GM23338 (cell line): ENCODE measurements at regions not wholly inside any gene's neighbourhood (a gene's known extent, or its start where the extent isn't known, plus 50 kb on each side); places are given as distances from the start of the nearest gene placed in this dataset.

Experiments
- ATAC-seq: fragments of 200-7000 bp; cut with Tn5 transposase; 3 replicates; pipeline ENCODE4 v1.9.1; 2020
- DNase-seq: peaks from one replicate; pipeline ENCODE4 v3.0.0-alpha.2; 2015; ENCODE audit warnings: low spot score
- H2AFZ ChIP-seq: fragments of 200-600 bp; sonication (generic); 2 replicates; pipeline ENCODE4 v1.8.0; 2016; ENCODE audit warnings: antibody characterized with exemption, mild to moderate bottlenecking, moderate library complexity
- H3F3A ChIP-seq: fragments of 200-600 bp; sonication (generic); replicated peaks from 2 replicates; pipeline ENCODE4 v1.8.0; 2017; ENCODE audit warnings: antibody characterized with exemption, mixed run types, low read depth
- H3K27ac ChIP-seq: fragments of 200-600 bp; sonication (generic); 2 replicates; pipeline ENCODE4 v1.6.1; 2016; ENCODE audit warnings: low read depth
- H3K27me3 ChIP-seq: fragments of 200-600 bp; sonication (generic); 2 replicates; pipeline ENCODE4 v1.8.0; 2016; ENCODE audit warnings: mild to moderate bottlenecking, mixed run types, moderate library complexity; ENCODE audit not compliant: insufficient read depth
- H3K36me3 ChIP-seq: fragments of 200-600 bp; sonication (generic); 2 replicates; pipeline ENCODE4 v1.8.0; 2016; ENCODE audit warnings: mild to moderate bottlenecking; ENCODE audit not compliant: insufficient read depth
- H3K4me1 ChIP-seq: fragments of 200-600 bp; sonication (generic); 2 replicates; pipeline ENCODE4 v1.8.0; 2016; ENCODE audit warnings: mild to moderate bottlenecking, moderate library complexity; ENCODE audit not compliant: insufficient read depth
- H3K4me2 ChIP-seq: fragments of 200-600 bp; sonication (generic); 2 replicates; pipeline ENCODE4 v1.7.1; 2017; ENCODE audit warnings: mixed run types
- H3K4me3 ChIP-seq: fragments of 200-600 bp; sonication (generic); 2 replicates; pipeline ENCODE4 v1.6.1; 2016; ENCODE audit warnings: mixed run types
- H3K79me2 ChIP-seq: fragments of 200-600 bp; sonication (generic); replicated peaks from 2 replicates; pipeline ENCODE4 v1.8.0; 2017; ENCODE audit warnings: mild to moderate bottlenecking; ENCODE audit not compliant: insufficient read depth
- H3K9me2 ChIP-seq: fragments of 200-600 bp; sonication (generic); 2 replicates; pipeline ENCODE4 v1.8.0; 2017; ENCODE audit not compliant: insufficient read depth
- H4K20me1 ChIP-seq: fragments of 200-600 bp; sonication (generic); replicated peaks from 2 replicates; pipeline ENCODE4 v1.8.0; 2017; ENCODE audit warnings: mild to moderate bottlenecking; ENCODE audit not compliant: insufficient read depth
- H3K27ac Mint-ChIP-seq: 2 replicates; pipeline ENCODE4 v1.8.0; 2020; ENCODE audit warnings: inconsistent platforms, mild to moderate bottlenecking, moderate library complexity, mixed read lengths
- H3K27me3 Mint-ChIP-seq: 3 replicates; pipeline ENCODE4 v1.8.0; 2022; ENCODE audit warnings: low read depth, mild to moderate bottlenecking, moderate library complexity, mixed read lengths, inconsistent platforms; ENCODE audit not compliant: insufficient read depth, poor library complexity
- H3K36me3 Mint-ChIP-seq: 3 replicates; pipeline ENCODE4 v1.8.0; 2021; ENCODE audit warnings: low read depth, mild to moderate bottlenecking, inconsistent platforms, moderate library complexity, mixed read lengths
- H3K4me1 Mint-ChIP-seq: 3 replicates; pipeline ENCODE4 v1.8.0; 2020; ENCODE audit warnings: mild to moderate bottlenecking, inconsistent platforms, mixed read lengths
- H3K4me3 Mint-ChIP-seq: 3 replicates; pipeline ENCODE4 v1.8.0; 2021; ENCODE audit warnings: moderate library complexity, mild to moderate bottlenecking, inconsistent platforms, mixed read lengths
- H3K9me3 Mint-ChIP-seq: 3 replicates; pipeline ENCODE4 v1.8.0; 2020; ENCODE audit warnings: moderate library complexity, mild to moderate bottlenecking, inconsistent platforms, mixed read lengths
- CREB1 ChIP-seq: fragments of 250-450 bp; sonication (Bioruptor Pico); IDR thresholded peaks from 2 replicates; pipeline ENCODE4 v1.5.0; 2020; ENCODE audit warnings: low read depth, mild to moderate bottlenecking, moderate library complexity
- CTCF ChIP-seq, 2 experiments: fragments of 200-600 bp in 1 of 2; sonication (generic) in 1 of 2; conservative IDR thresholded peaks; 2 replicates each; pipeline versions ENCODE4 v1.5.1 to v1.6.1; 2016 to 2017; ENCODE audit warnings: antibody characterized with exemption in 2 of 2, low read depth in 2 of 2, mild to moderate bottlenecking in 2 of 2, moderate library complexity in 1 of 2
- ETS1 ChIP-seq: IDR thresholded peaks from 2 replicates; pipeline ENCODE4 v1.6.1; 2016; ENCODE audit warnings: antibody characterized with exemption
- EZH2 ChIP-seq: fragments of 200-600 bp; sonication (generic); IDR thresholded peaks from one replicate; pipeline ENCODE4 v1.8.0; 2017; ENCODE audit warnings: antibody characterized with exemption, mild to moderate bottlenecking, low read depth; ENCODE audit not compliant: unreplicated experiment
- EZH2phosphoT487 ChIP-seq: fragments of 200-600 bp; sonication (generic); IDR thresholded peaks from one replicate; pipeline ENCODE4 v1.8.1; 2018; ENCODE audit warnings: antibody characterized with exemption; ENCODE audit not compliant: unreplicated experiment
- JUNB ChIP-seq: IDR thresholded peaks from one replicate; pipeline ENCODE4 v1.6.1; 2016; ENCODE audit warnings: antibody characterized with exemption; ENCODE audit not compliant: unreplicated experiment
- NANOG ChIP-seq: IDR thresholded peaks from 2 replicates; pipeline ENCODE4 v1.6.1; 2016; ENCODE audit warnings: antibody characterized with exemption, borderline replicate concordance
- POLR2AphosphoS5 ChIP-seq: IDR thresholded peaks from 2 replicates; pipeline ENCODE4 v1.6.1; 2016; ENCODE audit warnings: antibody characterized with exemption, low read depth
- REST ChIP-seq: IDR thresholded peaks from one replicate; pipeline ENCODE4 v1.6.1; 2018; ENCODE audit warnings: antibody characterized with exemption; ENCODE audit not compliant: unreplicated experiment
- STAT1 ChIP-seq: IDR thresholded peaks from one replicate; pipeline ENCODE4 v1.6.1; 2016; ENCODE audit warnings: antibody characterized with exemption; ENCODE audit not compliant: unreplicated experiment
- ZNF114 ChIP-seq: fragments of 250-450 bp; sonication (Bioruptor Pico); IDR thresholded peaks from 2 replicates; pipeline ENCODE4 v1.5.0; 2020; ENCODE audit warnings: mild to moderate bottlenecking, moderate library complexity
- ZNF331 ChIP-seq: fragments of 250-450 bp; sonication (Bioruptor Pico); IDR thresholded peaks from 2 replicates; pipeline ENCODE4 v1.5.0; 2020; ENCODE audit warnings: low read depth, mild to moderate bottlenecking, moderate library complexity
- ZNF462 ChIP-seq: fragments of 250-450 bp; sonication (Bioruptor Pico); IDR thresholded peaks from 2 replicates; pipeline ENCODE4 v1.5.0; 2020; ENCODE audit warnings: mild to moderate bottlenecking, moderate library complexity

- H3K79me2 ChIP-seq: no peaks in the 10 kb centered on the region
- no peaks in the 10 kb centered on the region for H3K27me3 ChIP-seq
- Mint-ChIP-seq H3K4me3 (no peak overlapping the region), H3K27ac (no peak overlapping the region), H3K27me3 (peaks cover 4% of the 10 kb centered on the region), H3K36me3 (no peaks in the 10 kb centered on the region), H3K4me1 (peaks cover 18% of the 10 kb centered on the region), H3K9me3 (no peaks in the 10 kb centered on the region)
- no peak overlapping the region for H3K4me2 ChIP-seq
- no peak for ATAC-seq
- H3K36me3 ChIP-seq: no peaks in the 10 kb centered on the region
- H3K27ac ChIP-seq: no peak overlapping the region
- H3K4me1 ChIP-seq: peaks cover 7% of the 10 kb centered on the region
- no peaks in the 10 kb centered on the region for H4K20me1 ChIP-seq
- DNase-seq: no peak
- H2AFZ ChIP-seq: no peak overlapping the region
- no peak overlapping the region for H3K4me3 ChIP-seq
- no peaks in the 10 kb centered on the region for H3F3A ChIP-seq
- no peak for TF ChIP-seq ZNF331
- no peak for TF ChIP-seq ETS1
- TF ChIP-seq CREB1 (CRISPR knock-in tag): no peak
- TF ChIP-seq POLR2AphosphoS5: no peak
- TF ChIP-seq ZNF114 (CRISPR knock-in tag): no peak
- TF ChIP-seq REST: no peak
- no peak for TF ChIP-seq ZNF462 (CRISPR knock-in tag)
- TF ChIP-seq STAT1: no peak
- TF ChIP-seq NANOG: no peak
- TF ChIP-seq EZH2: no peak
- TF ChIP-seq CTCF (conservative IDR thresholded peaks at IDR 0.05; ENCODE audit: low read depth in 2 of 2): no peak
- no peak for TF ChIP-seq EZH2phosphoT487
- TF ChIP-seq JUNB: no peak
- no peaks in the 10 kb centered on the region for H3K9me2 ChIP-seq
Observed at GRCh38 chr11:22923561-22923960, 63.3 kb upstream of the CCDC179 start.
